ENCODE measurements at regions not wholly inside any gene's neighbourhood (a gene's known extent, or its start where the extent isn't known, plus 50 kb on each side); places are given as distances from the start of the nearest gene placed in this dataset.
A peak's percentile ranks its signal among the peaks of the same experiment; 100 is the strongest.

DNA sequence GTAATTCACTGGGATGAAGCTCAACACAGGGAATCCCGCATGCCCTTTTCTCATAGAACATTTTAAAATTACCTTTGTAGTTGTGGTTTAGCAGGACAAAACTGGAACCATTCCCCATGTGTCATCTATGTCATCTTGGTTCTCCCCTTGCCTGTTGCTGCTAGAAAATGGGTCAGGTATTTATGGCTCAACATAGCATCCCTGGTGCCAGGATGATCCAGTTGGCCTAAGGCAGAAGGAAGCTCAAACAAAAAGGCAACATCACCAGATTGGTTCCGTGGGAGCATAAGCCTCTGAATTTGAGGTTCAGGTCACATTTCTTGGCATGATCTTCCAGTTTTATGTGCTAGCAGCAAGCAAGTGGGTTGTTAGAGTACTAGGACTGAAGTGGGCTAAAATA, 552.6 kb upstream of the BOD1L1 start:
- ATAC-seq (no peak), DNase-seq (no peak)
- Histone ChIP-seq H3K27me3 (ENCODE audit: low read depth) (no peaks in the 10 kb centered on the region), H3K9me3 (no peaks in the 10 kb centered on the region), H3K27ac (no peak overlapping the region), H3K36me3 (no peaks in the 10 kb centered on the region), H3K4me1 (peaks cover 13% of the 10 kb centered on the region), H3K4me3 (no peak overlapping the region)
- TF ChIP-seq, protein P1, sequence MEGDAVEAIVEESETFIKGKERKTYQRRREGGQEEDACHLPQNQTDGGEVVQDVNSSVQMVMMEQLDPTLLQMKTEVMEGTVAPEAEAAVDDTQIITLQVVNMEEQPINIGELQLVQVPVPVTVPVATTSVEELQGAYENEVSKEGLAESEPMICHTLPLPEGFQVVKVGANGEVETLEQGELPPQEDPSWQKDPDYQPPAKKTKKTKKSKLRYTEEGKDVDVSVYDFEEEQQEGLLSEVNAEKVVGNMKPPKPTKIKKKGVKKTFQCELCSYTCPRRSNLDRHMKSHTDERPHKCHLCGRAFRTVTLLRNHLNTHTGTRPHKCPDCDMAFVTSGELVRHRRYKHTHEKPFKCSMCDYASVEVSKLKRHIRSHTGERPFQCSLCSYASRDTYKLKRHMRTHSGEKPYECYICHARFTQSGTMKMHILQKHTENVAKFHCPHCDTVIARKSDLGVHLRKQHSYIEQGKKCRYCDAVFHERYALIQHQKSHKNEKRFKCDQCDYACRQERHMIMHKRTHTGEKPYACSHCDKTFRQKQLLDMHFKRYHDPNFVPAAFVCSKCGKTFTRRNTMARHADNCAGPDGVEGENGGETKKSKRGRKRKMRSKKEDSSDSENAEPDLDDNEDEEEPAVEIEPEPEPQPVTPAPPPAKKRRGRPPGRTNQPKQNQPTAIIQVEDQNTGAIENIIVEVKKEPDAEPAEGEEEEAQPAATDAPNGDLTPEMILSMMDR (IDR thresholded peaks at IDR 0.05), result no peak
- intact Hi-C loops (cut with DNase I), result no loop called here

DNA sequence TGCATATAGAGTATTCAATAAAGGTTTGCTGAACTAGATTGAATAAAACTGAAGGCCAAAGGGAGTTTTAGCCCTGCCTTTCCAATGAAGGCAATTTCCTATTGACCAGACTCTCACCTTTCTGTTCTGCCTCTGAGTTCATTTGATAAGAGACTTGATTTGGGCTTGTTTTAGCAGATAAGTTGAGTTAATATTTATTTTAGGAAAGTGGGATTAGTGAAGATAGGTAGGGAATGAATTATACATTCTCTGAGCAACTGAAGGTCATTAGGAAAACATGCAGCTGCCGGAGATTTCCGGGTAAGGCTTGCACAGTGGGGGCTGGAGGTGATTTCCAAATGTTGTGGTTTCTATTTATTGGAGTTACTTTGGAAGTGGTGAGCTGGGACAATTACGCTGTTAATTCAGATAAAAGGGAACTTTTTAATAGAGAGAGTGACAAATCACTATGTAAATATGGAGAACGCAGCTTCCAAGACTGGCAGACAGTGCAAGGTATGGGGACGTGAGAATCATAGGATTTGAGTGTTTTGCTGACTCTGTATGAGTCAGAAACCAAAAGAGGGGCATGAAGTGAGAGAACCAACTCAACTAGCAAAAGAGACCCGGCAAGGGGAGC, 553.6 kb upstream of the BOD1L1 start:
- DNase-seq (no peak), ATAC-seq (peak in 1 of 2 donors; percentile 47)
- intact Hi-C loops (cut with DNase I), result no loop called here
- Histone ChIP-seq H3K27me3 (ENCODE audit: low read depth) (no peaks in the 10 kb centered on the region), H3K27ac (no peak overlapping the region), H3K9me3 (no peaks in the 10 kb centered on the region), H3K4me3 (no peak overlapping the region), H3K36me3 (no peaks in the 10 kb centered on the region), H3K4me1 (peaks cover 13% of the 10 kb centered on the region)
- TF ChIP-seq, protein P1 (IDR thresholded peaks at IDR 0.05), result no peak

DNA sequence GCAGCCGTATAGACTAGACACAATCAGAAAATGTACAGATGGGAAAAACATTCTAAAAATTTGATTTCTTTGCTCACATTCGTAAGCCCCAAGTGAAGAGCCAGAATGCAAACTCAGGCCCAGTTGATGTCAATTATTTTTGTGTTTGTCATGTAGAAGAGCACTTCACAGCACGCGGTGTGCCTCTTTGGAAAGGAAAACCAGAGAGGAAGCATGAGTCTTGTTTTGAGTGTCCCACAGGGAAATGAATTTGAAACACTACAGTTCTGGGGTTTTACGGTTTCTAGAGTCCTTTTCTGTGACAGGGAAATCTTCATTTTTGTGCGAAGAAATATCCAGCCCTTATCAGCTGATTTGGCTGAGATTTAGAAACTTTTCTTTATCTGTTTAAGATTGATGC, 554.6 kb upstream of the BOD1L1 start:
- DNase-seq (no peak), ATAC-seq (no peak)
- H3K36me3 ChIP-seq, result no peaks in the 10 kb centered on the region
- intact Hi-C loops (cut with DNase I), result no loop called here
- H3K4me1 ChIP-seq, result peaks cover 13% of the 10 kb centered on the region
- no peaks in the 10 kb centered on the region for H3K27me3 ChIP-seq (ENCODE audit: low read depth)
- no peak overlapping the region for H3K27ac ChIP-seq
- TF ChIP-seq, protein P1 (IDR thresholded peaks at IDR 0.05), result no peak
- H3K4me3 ChIP-seq, result no peak overlapping the region
- H3K9me3 ChIP-seq, result no peaks in the 10 kb centered on the region

DNA sequence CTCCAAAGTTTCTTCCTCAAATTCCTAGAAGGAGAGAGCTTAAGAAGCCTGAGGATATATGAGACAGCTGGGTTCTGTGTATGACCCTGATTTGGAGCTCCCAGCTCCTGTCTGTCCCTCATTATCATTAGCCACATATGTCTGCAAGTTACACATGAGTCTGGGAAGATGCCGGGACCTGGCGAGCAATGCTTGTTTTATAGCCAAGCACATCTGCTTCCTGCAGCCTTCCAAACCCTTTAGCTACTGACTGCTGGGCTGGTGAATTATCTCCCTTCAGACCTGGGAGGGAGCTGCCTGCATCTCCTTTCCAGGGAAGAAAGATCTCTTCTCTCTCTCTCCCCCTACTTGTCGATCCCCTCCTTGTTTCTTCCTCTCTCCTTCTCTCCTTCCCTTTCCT, 556.7 kb upstream of the BOD1L1 start:
- ATAC-seq (no peak), DNase-seq (no peak)
- Histone ChIP-seq H3K4me3 (no peak overlapping the region), H3K27me3 (ENCODE audit: low read depth) (no peaks in the 10 kb centered on the region), H3K27ac (no peak overlapping the region), H3K36me3 (no peaks in the 10 kb centered on the region), H3K9me3 (no peaks in the 10 kb centered on the region), H3K4me1 (no peaks in the 10 kb centered on the region)
- intact Hi-C loops (cut with DNase I), result no loop called here
- TF ChIP-seq, protein P1 (IDR thresholded peaks at IDR 0.05), result no peak

DNA sequence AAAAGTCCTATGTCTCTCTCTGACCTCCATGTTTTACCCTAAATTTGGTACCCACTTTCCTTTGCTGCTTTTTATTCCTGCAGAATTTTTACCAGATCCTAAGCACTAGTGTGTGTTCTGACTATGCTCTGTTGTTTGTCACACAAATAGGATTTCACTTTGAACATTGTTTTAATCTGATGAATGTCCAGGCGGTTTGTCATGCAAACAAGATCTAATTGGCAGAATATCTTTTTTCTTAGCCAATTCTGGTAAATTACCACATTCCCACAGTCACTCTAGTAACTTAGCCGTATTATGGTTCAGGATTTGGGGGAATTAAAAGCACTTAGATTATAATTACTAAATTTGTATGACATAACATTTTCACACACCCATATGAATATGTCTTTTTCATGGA, 557.2 kb upstream of the BOD1L1 start:
- ATAC-seq (no peak), DNase-seq (no peak)
- no peak overlapping the region for H3K4me3 ChIP-seq
- no peaks in the 10 kb centered on the region for H3K27me3 ChIP-seq (ENCODE audit: low read depth)
- H3K9me3 ChIP-seq, result no peaks in the 10 kb centered on the region
- no peaks in the 10 kb centered on the region for H3K4me1 ChIP-seq
- TF ChIP-seq, protein P1 (IDR thresholded peaks at IDR 0.05), result no peak
- H3K27ac ChIP-seq, result no peak overlapping the region
- intact Hi-C loops (cut with DNase I), result no loop called here
- no peaks in the 10 kb centered on the region for H3K36me3 ChIP-seq

Measured in lower lobe of right lung (tissue), 2 donors.